Trophoblast cell (in vitro differentiated cells and primary cell): ENCODE measurements at regions not wholly inside any gene's neighbourhood (a gene's known extent, or its start where the extent isn't known, plus 50 kb on each side); places are given as distances from the start of the nearest gene placed in this dataset.

Experiments
- DNase-seq, 2 donors: peaks; one replicate each; pipeline ENCODE4 v3.0.0-alpha.2; 2016
- H2AFZ ChIP-seq: 2 replicates; pipeline ENCODE4 v1.6.1; 2013; ENCODE audit warnings: low read length, moderate library complexity, mild to moderate bottlenecking; ENCODE audit not compliant: insufficient read depth, poor library complexity
- H2AK5ac ChIP-seq: 2 replicates; pipeline ENCODE4 v1.6.1; 2013; ENCODE audit warnings: mild to moderate bottlenecking, low read length
- H2BK120ac ChIP-seq: 2 replicates; pipeline ENCODE4 v1.6.1; 2013; ENCODE audit warnings: low read length, mild to moderate bottlenecking, moderate library complexity; ENCODE audit not compliant: insufficient read depth, poor library complexity
- H2BK12ac ChIP-seq: 2 replicates; pipeline ENCODE4 v1.6.1; 2013; ENCODE audit warnings: mild to moderate bottlenecking, low read length, moderate library complexity
- H2BK5ac ChIP-seq: 2 replicates; pipeline ENCODE4 v1.6.1; 2013; ENCODE audit warnings: low read length, low read depth, moderate library complexity, mild to moderate bottlenecking; ENCODE audit not compliant: poor library complexity
- H3K14ac ChIP-seq: 2 replicates; pipeline ENCODE4 v1.6.1; 2013; ENCODE audit warnings: mild to moderate bottlenecking, low read length
- H3K18ac ChIP-seq: 2 replicates; pipeline ENCODE4 v1.6.1; 2013; ENCODE audit warnings: mild to moderate bottlenecking, low read length
- H3K23ac ChIP-seq: 2 replicates; pipeline ENCODE4 v1.6.1; 2013; ENCODE audit warnings: low read length
- H3K27ac ChIP-seq: 2 replicates; pipeline ENCODE4 v1.5.1; 2013; ENCODE audit warnings: low read depth, mild to moderate bottlenecking, inconsistent platforms, low read length, moderate library complexity
- H3K27me3 ChIP-seq: 2 replicates; pipeline ENCODE4 v1.6.1; 2013; ENCODE audit warnings: inconsistent platforms, mild to moderate bottlenecking, low read length, moderate library complexity; ENCODE audit not compliant: insufficient read depth
- H3K36me3 ChIP-seq, 2 experiments: 1 replicate in 1 of 2; 2 replicates in 1 of 2; pipeline ENCODE4 v1.6.1; 2013; ENCODE audit warnings: low read length in 2 of 2, mild to moderate bottlenecking in 2 of 2, moderate library complexity in 1 of 2; ENCODE audit not compliant: insufficient read depth in 2 of 2, control insufficient read depth in 1 of 2
- H3K4ac ChIP-seq: 2 replicates; pipeline ENCODE4 v1.6.1; 2013; ENCODE audit warnings: low read depth, mild to moderate bottlenecking, low read length, moderate library complexity
- H3K4me1 ChIP-seq, 2 experiments: 1 replicate in 1 of 2; 2 replicates in 1 of 2; pipeline ENCODE4 v1.6.1; 2013; ENCODE audit warnings: low read length in 2 of 2, mild to moderate bottlenecking in 2 of 2, moderate library complexity in 1 of 2; ENCODE audit not compliant: insufficient read depth in 2 of 2, control insufficient read depth in 1 of 2
- H3K4me2 ChIP-seq: 2 replicates; pipeline ENCODE4 v1.6.1; 2013; ENCODE audit warnings: inconsistent platforms, mild to moderate bottlenecking, low read length, moderate library complexity
- H3K4me3 ChIP-seq: 2 replicates; pipeline ENCODE4 v1.5.1; 2013; ENCODE audit warnings: mild to moderate bottlenecking, low read depth, low read length, inconsistent platforms
- H3K79me1 ChIP-seq: one replicate; pipeline ENCODE4 v1.6.1; 2013; ENCODE audit warnings: low read length
- H3K79me2 ChIP-seq: 2 replicates; pipeline ENCODE4 v1.6.1; 2013; ENCODE audit warnings: low read length, mild to moderate bottlenecking; ENCODE audit not compliant: control insufficient read depth, insufficient read depth, poor library complexity
- H3K9ac ChIP-seq: 2 replicates; pipeline ENCODE4 v1.6.1; 2013; ENCODE audit warnings: mild to moderate bottlenecking, low read length
- H3K9me3 ChIP-seq: 2 replicates; pipeline ENCODE4 v1.6.1; 2013; ENCODE audit warnings: low read depth, mild to moderate bottlenecking, control low read depth, inconsistent platforms, low read length; ENCODE audit not compliant: insufficient read depth
- H4K12ac ChIP-seq: 2 replicates; pipeline ENCODE4 v1.6.1; 2013; ENCODE audit warnings: low read depth, mild to moderate bottlenecking, low read length, moderate library complexity
- H4K8ac ChIP-seq: 2 replicates; pipeline ENCODE4 v1.6.1; 2013; ENCODE audit warnings: low read depth, mild to moderate bottlenecking, low read length, moderate library complexity
- H4K91ac ChIP-seq: one replicate; pipeline ENCODE4 v1.6.1; 2013; ENCODE audit warnings: low read depth, mild to moderate bottlenecking, low read length, moderate library complexity
- WGBS: extraction: QIAGEN DNeasy Blood & Tissue Kit; methylation state at CpG from one replicate; pipeline ENCODE4 v1.1.7; 2013; ENCODE audit warnings: missing lambda C conversion rate; ENCODE audit not compliant: insufficient read length, insufficient coverage; ENCODE audit errors: extremely low coverage; 5-methylcytosine and 5-hydroxymethylcytosine counted together

DNA sequence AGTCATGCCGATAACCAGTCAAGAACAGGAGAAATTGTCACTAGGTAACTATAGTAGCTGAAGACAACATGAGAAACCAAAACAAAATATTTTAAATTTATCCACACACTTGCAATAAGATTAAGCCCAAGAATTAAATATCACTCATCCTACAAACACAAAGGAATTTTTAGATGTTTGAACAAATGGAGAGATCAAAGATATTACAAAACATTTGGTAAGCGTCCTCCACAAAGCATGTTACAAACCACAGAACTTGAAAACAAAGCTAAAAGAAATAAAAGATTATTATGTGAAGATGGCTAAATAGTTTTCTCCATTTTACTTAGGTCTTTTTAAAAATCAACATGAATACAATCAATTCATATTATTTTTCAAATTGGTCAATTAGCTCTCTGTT lies 631.9 kb upstream of the INTU start:
- Histone ChIP-seq H2AFZ (no peak overlapping the region), H3K18ac (no peak overlapping the region), H2BK120ac (no peak overlapping the region), H3K4me3 (no peak overlapping the region), H3K4me1 (no peaks in the 10 kb centered on the region), H2BK5ac (no peak overlapping the region), H3K36me3 (no peaks in the 10 kb centered on the region), H3K9me3 (no peaks in the 10 kb centered on the region), H2BK12ac (no peak overlapping the region), H3K4me2 (no peak overlapping the region), H4K12ac (no peak overlapping the region), H3K9ac (no peak overlapping the region), H4K91ac (no peak overlapping the region), H4K8ac (no peak overlapping the region), H3K79me1 (no peaks in the 10 kb centered on the region), H2AK5ac (no peak overlapping the region), H3K27ac (no peak overlapping the region), H3K14ac (no peak overlapping the region), H3K79me2 (no peaks in the 10 kb centered on the region), H3K27me3 (no peaks in the 10 kb centered on the region), H3K4ac (no peak overlapping the region), H3K23ac (no peak overlapping the region)
- no CpG with 5 or more reads among the region's 2 CpGs for WGBS
- DNase-seq: no peak

DNA sequence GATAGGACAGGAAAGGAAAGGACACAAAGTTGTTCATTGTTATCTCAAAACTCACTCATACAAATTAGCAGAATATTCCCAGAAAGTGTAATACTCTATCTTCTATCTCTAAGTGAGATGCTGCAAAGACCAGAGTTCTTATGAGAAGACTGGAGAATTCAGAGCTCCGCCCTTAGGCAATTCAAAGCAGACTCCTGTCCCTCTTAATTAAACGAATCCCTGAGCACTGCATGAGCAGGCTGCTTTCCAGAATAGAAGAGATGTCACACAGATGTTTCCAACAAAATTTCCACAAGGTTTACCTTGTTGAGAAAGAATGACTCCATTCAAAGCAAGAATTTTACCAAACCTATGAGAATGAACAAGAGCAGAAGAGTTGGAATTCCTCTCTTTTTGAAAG lies 630.8 kb upstream of the INTU start:
- H3K4me1 ChIP-seq: no peaks in the 10 kb centered on the region
- H2AFZ ChIP-seq: no peak overlapping the region
- no peak overlapping the region for H3K18ac ChIP-seq
- WGBS: no CpG with 5 or more reads among the region's 2 CpGs
- DNase-seq: no peak
- H3K4me3 ChIP-seq: no peak overlapping the region
- no peaks in the 10 kb centered on the region for H3K36me3 ChIP-seq
- no peak overlapping the region for H2BK5ac ChIP-seq
- no peak overlapping the region for H2BK120ac ChIP-seq
- H3K14ac ChIP-seq: no peak overlapping the region
- no peak overlapping the region for H3K9ac ChIP-seq
- no peak overlapping the region for H3K4ac ChIP-seq
- no peak overlapping the region for H4K91ac ChIP-seq
- no peak overlapping the region for H2AK5ac ChIP-seq
- no peak overlapping the region for H3K4me2 ChIP-seq
- H3K23ac ChIP-seq: no peak overlapping the region
- no peak overlapping the region for H3K27ac ChIP-seq
- H4K8ac ChIP-seq: no peak overlapping the region
- no peaks in the 10 kb centered on the region for H3K79me1 ChIP-seq
- H3K9me3 ChIP-seq: no peaks in the 10 kb centered on the region
- no peak overlapping the region for H2BK12ac ChIP-seq
- no peaks in the 10 kb centered on the region for H3K79me2 ChIP-seq
- H3K27me3 ChIP-seq: no peaks in the 10 kb centered on the region
- H4K12ac ChIP-seq: no peak overlapping the region

DNA sequence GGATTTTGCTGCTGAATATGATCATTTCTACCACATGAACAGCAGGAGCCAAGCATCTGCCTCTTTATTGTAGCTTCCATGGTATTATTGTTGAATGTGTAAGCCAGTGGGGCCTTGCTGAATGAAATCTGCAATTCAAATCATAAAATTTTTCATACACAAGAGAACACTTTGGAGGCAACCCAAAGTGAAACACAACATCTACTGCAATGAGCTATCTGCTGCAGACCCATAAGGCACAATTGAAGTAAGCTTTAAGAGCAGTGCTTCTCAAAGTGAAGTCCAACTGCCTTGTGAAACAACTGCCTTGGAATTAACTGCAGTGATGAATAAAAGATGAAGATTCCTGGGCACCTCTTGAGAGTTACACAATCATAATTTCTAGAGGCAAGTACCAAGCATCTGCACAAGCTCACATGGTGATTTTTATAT lies 626.3 kb upstream of the INTU start:
- H3K4me1 ChIP-seq: no peaks in the 10 kb centered on the region
- H3K14ac ChIP-seq: no peak overlapping the region
- H3K27me3 ChIP-seq: no peaks in the 10 kb centered on the region
- H2BK120ac ChIP-seq: no peak overlapping the region
- no peak for DNase-seq
- no peaks in the 10 kb centered on the region for H3K79me1 ChIP-seq
- no peak overlapping the region for H3K18ac ChIP-seq
- no peak overlapping the region for H3K23ac ChIP-seq
- no peak overlapping the region for H4K12ac ChIP-seq
- no peaks in the 10 kb centered on the region for H3K9me3 ChIP-seq
- no peak overlapping the region for H2BK5ac ChIP-seq
- no peak overlapping the region for H3K9ac ChIP-seq
- H2AFZ ChIP-seq: no peak overlapping the region
- H3K4me2 ChIP-seq: no peak overlapping the region
- no peaks in the 10 kb centered on the region for H3K79me2 ChIP-seq
- no peak overlapping the region for H3K27ac ChIP-seq
- H3K4me3 ChIP-seq: no peak overlapping the region
- no peak overlapping the region for H2AK5ac ChIP-seq
- H3K4ac ChIP-seq: no peak overlapping the region
- H4K8ac ChIP-seq: no peak overlapping the region
- H4K91ac ChIP-seq: no peak overlapping the region
- no peaks in the 10 kb centered on the region for H3K36me3 ChIP-seq
- H2BK12ac ChIP-seq: no peak overlapping the region

DNA sequence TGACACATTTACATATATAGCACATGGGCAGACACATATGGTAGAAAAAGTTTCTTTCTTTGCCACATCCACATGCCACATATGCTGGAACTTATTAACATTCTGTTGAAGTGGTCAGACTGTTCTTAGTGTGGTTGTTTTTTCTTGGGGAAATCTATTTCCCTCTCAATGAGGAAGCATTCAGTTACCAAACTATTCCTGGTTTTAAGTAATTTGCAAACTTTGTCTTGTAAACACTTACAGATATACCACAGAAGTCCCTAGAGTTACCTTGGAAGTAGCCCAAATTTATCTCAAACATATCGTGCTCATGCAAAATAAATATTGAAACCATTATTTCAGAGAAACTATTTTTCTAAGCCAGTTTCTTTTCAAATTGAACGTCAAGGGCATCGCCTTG lies 625.5 kb upstream of the INTU start:
- WGBS: no CpG with 5 or more reads among the region's 3 CpGs
- H3K9ac ChIP-seq: no peak overlapping the region
- no peaks in the 10 kb centered on the region for H3K27me3 ChIP-seq
- H3K18ac ChIP-seq: no peak overlapping the region
- H2AK5ac ChIP-seq: no peak overlapping the region
- H3K14ac ChIP-seq: no peak overlapping the region
- no peak for DNase-seq
- no peak overlapping the region for H2BK120ac ChIP-seq
- no peak overlapping the region for H3K27ac ChIP-seq
- H4K91ac ChIP-seq: no peak overlapping the region
- no peak overlapping the region for H2BK5ac ChIP-seq
- H3K4me1 ChIP-seq: no peaks in the 10 kb centered on the region
- H2AFZ ChIP-seq: no peak overlapping the region
- H2BK12ac ChIP-seq: no peak overlapping the region
- no peaks in the 10 kb centered on the region for H3K79me1 ChIP-seq
- H3K9me3 ChIP-seq: no peaks in the 10 kb centered on the region
- H3K4me3 ChIP-seq: no peak overlapping the region
- H4K8ac ChIP-seq: no peak overlapping the region
- H4K12ac ChIP-seq: no peak overlapping the region
- no peak overlapping the region for H3K4ac ChIP-seq
- no peak overlapping the region for H3K4me2 ChIP-seq
- no peaks in the 10 kb centered on the region for H3K79me2 ChIP-seq
- H3K36me3 ChIP-seq: no peaks in the 10 kb centered on the region
- H3K23ac ChIP-seq: no peak overlapping the region

DNA sequence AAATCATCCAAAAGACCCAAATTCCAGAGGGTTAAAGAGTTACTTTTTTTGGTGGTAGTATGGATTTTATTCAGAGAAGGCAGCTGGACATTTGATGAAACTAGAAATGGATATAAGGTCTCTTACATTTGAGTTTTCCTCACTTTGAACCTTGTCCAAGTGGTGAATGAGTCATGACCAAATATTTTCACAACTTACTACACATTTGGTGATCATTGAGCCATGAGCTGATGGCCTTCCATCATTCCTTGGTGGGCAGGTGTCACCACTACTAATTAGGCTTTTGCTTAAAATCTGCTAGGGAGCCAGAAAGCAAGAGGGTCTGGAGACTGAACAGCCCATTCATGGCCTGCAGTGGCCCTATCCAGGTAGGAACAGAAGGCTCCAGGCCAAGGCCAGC lies 620.2 kb upstream of the INTU start:
- DNase-seq: no peak
- Histone ChIP-seq H2AFZ (no peak overlapping the region), H3K79me2 (no peaks in the 10 kb centered on the region), H3K4me1 (no peaks in the 10 kb centered on the region), H3K9me3 (no peaks in the 10 kb centered on the region), H4K8ac (no peak overlapping the region), H3K23ac (no peak overlapping the region), H3K4ac (no peak overlapping the region), H3K9ac (no peak overlapping the region), H2AK5ac (no peak overlapping the region), H3K14ac (no peak overlapping the region), H4K91ac (no peak overlapping the region), H3K4me2 (no peak overlapping the region), H3K18ac (no peak overlapping the region), H3K27me3 (no peaks in the 10 kb centered on the region), H3K27ac (no peak overlapping the region), H4K12ac (no peak overlapping the region), H3K36me3 (no peaks in the 10 kb centered on the region), H2BK5ac (no peak overlapping the region), H2BK120ac (no peak overlapping the region), H3K79me1 (no peaks in the 10 kb centered on the region), H2BK12ac (no peak overlapping the region), H3K4me3 (no peak overlapping the region)
